HG03135 (cell line): ENCODE measurements at regions not wholly inside any gene's neighbourhood (a gene's known extent, or its start where the extent isn't known, plus 50 kb on each side); places are given as distances from the start of the nearest gene placed in this dataset.

Experiments
- ATAC-seq: cut with Tn5 transposase; IDR thresholded peaks from one replicate; pipeline ENCODE4 v1.9.1; 2021; ENCODE audit warnings: mild to moderate bottlenecking, moderate library complexity; ENCODE audit not compliant: unreplicated experiment

DNA sequence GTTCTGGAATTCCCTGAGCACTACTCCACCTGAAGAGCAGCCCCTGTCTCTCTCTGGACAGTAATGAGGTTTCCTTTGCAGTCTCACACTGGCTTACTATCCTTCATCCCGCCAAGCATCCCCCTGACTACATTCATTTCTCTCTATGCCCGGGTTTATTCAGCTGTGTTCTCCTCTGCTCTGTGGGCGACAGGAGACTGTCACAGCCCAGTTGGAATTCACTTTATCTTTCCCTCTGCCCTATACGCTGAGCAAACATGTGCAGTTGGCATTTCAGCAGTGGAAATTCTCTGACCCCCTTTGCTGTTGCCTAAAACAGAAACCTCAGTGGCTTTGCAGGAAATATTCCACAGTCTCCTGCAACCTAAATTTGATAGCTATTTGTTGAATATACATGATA lies 83.5 kb upstream of the MAX start:
- ATAC-seq = no peak

DNA sequence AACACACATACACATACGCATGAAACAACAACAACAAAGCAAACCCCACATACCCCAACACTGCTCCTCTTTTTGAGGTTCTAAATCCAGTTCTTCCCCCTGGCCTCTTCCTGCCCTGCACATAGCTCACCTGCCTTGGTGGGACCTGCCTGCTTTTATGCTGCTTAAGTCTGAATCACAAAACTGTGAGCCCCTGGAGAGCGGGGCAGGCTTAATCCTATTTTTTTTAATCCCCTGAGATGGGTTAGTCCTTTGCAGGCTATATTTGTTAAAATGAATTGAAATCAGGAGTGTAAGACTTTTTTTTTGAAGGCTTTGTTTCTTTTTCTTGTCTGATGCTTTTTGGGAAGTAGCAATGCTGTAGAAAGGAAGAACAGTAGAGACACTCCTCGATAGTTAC lies 84.6 kb upstream of the MAX start:
- no peak for ATAC-seq

DNA sequence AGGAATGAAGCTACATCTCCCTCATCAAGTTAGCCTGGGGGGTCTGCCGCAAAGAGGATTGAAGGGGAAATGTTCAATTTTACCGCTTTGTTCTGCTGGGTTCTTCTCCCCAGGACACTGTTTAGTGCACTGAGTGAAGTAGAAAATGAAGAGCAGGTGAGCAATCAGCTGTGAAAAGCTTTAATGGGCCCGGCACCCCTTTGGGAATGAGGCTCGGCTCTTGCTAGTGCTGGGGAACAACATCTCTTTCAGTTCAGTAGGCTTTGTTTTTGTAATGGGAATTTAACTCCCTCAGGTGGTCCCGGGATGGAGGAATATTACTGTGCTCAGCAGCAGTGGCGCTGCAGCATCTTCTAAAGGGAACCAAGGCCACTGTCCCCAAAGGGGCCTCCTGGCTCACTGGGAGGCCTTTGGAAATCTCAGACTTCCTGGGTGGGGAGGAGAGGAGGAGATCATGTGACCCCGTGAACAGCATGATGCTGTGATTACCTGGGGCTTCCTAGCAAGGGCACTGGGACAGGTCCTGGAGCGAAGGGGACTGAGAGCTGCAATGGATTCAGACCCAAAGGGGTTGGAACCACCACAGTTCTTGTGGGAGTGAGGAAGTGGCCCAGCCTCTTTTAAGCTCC lies 85.2 kb upstream of the MAX start:
- no peak for ATAC-seq

DNA sequence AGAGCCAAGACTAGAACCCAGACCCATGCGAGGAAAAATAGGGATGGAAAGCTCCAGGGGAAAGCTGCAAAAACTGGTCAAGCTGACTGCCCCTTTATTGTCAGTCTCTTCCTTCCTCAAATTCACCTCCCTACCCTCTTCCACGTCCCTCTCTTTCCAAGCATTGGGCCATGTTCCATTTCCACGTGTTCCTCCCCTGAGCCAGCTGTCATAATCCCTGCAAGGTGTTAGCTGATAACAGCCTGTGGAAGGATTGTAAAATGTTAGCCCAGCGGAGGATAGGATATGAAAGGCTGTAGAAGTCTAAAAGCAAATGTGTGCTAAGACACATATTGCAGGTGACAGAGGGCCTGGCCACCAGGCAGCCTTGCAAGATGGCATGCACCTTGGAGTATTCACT lies 88.0 kb upstream of the MAX start:
- no peak for ATAC-seq

DNA sequence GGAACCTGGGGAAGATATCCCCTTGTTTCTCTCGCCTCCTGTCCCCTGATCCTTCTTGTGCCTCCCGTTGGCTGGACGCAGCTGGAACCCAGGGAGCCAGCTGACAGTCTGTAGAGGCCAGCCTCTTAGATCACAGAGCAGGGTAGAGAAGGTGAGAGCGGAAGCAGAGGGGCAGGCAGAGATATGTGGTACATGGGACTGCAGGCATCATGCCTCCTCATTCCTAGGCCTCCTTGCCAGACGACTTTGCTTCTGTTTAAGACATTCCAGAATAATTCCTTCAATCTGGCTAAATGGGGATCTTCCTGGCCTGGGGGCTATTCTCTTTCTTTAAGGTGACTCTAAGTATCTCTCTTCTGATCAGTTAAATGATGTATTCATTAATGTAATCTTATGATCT lies 89.4 kb upstream of the MAX start:
- ATAC-seq = no peak

DNA sequence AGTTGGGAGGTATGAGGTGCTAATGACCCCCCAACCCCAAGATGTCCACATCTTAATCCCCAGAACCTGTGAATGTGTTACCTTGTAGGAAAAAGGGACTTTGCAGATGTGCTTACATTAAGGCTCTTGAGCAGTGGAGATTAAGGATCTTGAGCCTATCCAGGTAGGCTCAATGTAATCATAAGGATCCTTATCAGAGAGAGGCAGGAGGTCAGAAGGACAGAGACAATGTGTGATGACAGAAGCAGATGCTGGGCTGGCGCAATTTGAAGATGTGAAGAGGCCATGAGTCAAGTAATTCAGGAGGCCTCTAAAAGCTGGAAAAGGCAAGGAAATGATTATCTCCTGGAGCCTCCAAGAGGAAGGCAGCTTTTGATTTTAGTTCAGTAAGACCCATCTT lies 90.4 kb upstream of the MAX start:
- ATAC-seq = no peak

DNA sequence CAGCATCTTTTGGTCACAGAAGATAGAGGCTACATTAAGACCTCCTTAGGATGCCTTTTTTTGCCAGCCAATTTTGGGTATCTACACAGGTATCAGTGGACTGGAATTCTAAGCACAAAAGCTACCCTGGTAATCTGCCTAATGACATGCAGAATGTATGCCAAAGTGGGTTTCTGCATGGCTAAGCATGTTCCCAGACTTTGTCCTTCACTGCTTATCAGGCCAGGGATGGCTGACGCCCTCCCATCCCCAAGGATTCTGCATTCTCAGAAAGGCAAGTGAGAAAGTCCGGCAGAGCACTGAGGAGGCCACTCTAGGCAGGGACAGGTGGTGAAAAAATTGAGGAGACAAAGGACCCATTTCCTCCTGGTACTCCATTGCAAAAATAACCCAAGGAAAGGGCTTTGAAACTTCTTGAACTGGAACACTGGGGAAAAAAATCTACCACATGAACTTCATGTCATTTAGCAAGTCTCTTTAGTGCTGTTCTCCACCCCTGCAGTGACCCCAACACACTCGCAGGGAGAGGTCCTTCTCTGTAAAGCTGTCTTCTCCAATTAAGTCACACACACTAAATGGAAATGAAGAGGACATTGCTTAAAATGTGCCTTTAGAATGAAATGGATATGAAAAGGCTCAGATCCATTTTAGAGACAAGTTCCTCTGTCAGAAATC lies 91.7 kb upstream of the MAX start:
- ATAC-seq = no peak

DNA sequence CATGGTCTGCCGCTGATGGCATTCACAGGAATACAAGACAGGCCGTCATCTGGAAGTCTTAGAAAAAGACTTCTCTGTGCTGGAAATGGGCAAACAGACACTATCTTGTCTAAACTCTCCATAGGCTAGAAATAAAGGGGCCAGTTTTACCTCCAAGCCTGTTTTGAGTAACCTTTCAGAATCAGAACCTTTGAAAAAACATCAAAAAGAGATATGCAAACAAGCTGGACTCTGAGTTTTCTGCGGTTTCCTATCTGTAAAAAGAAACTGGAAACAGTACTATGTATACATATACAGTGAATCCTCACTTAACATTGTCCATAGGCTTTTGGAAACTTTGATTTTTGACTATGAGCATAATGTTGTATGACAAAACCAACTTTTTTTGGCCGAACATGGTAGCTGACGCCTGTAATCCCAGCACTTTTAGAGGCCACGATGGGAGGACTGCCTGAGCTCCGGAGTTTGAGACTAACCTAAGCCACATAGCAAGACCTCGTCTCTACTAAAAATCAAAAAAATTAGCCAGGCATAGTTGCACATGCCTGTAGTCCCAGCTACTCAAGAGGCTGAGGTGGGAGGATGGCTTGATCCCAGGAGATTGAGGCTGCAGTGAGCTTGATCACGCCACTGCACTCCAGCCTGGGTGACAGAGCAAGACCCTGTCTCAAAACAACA lies 92.9 kb upstream of the MAX start:
- peak; percentile 89 for ATAC-seq

DNA sequence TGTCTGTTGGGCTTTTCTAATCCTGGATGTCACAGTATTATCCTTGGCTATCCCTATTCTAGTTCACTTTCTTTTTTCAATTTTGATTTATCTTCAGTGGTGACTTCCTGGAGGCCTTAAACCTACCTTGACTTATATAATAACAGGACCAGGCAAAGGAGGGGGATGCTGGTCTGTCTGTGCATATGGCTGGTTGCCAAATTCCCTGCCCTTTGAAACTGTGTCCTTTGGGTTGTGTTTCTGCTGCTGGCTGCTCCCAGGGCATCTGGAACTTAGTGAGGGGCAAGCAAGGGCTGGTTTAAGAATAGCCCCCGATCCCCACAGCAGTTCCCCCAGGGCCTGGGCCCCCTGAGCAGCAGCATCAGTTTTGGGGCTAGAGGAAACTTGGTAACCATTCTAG lies 96.0 kb upstream of the MAX start:
- no peak for ATAC-seq

DNA sequence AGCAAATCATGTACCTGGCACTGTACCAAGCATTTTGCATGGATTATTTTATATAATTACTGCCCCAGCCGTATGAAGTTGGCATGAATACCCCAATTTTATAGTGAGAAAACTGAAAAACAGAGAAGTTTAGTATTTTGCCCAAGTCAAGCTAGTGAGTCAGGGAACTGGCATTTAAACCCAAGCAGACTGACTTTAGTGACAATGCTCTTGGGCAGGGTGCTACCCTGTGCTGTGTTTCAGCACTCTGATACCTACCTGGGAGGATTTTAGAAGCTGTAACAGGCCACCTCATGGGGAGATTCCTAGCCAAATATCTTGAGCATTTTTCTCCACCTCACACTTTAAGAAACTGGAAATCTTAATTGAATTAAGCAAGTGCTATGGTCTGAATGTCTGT lies 98.1 kb upstream of the MAX start:
- no peak for ATAC-seq

DNA sequence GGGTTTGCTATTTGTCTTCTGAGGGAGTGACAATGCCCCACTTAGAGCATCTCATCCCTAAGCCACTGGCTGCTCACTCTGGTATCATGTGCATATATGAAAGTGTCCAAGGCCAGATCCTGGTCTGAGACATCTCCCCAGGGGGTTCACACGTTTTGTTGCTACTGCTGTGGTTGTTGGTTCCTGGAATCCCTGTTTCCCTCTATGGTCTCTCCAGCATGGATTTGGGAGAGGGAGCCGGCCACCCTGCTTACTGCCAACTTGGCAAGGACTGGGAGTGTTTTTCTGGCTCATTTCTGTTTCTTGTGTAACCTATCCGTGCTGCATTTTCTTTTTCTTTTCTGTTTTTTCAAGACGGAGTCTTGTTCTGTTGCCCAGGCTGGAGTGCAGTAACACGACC lies 101.3 kb upstream of the MAX start:
- ATAC-seq = no peak

DNA sequence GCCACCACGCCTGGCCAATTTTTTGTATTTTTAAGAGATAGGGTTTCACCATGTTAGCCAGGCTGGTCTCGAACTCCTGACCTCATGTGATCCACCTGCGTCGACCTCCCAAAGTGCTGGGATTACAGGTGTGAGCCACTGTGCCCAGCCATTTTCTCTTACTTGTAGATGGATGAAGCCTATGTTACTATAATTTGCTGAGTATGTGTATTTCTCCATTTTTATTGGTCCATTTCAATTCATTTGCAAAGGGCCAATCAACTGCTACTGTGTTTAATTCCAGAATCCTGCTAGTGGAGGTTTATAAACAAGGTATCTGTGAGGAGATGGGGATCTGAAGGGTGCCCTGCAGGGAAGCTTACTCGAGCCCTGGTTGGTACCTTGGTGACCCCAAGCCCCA lies 101.7 kb upstream of the MAX start:
- ATAC-seq = no peak

DNA sequence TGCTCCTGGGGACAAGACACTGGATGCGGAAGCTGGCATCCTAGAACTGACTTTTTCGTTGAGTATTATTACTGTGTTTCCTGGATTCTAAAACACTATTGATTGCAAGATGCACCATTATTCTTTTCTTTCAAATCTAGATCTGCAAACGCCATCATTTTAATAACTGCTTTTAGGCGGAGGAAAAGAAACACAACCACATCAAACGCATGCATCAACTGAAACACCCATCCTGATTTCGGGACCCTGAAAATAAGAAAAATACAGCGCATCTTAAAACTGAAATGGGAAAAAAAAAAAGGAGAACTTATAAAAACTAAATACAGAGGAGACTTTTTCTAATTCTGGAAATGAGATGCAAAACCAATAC lies 103.7 kb upstream of the MAX start:
- ATAC-seq = no peak

DNA sequence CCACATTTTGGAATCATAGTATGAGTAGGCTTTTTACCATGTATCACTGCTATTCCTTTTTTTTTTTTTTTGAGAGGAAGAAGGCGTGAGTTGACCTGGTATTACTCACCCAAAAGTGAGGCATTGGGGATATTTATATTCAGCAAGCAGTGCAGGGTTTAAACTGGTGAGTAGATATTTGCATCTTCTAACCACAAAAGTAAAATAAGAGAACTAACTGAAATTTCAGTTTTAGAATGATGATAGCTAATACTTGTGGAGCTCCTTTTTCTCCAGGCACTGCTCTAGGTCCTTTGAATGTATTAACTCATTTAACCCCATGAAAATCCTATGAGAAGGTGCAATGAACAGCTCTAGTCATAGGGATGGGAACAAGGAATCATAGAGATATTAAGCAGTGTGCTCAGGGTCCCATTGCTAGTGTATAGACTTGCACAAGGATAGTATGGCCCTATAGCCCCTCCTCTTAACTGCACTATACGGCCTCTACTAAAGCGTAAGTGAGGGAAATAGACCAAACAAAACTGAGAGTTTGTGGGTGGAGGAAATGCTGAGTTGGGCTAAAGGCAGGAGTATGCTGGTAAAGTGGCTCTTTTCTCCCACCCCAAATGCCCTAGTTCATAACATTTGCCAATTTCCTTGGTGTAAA lies 104.3 kb upstream of the MAX start:
- peak; percentile 76 for ATAC-seq

DNA sequence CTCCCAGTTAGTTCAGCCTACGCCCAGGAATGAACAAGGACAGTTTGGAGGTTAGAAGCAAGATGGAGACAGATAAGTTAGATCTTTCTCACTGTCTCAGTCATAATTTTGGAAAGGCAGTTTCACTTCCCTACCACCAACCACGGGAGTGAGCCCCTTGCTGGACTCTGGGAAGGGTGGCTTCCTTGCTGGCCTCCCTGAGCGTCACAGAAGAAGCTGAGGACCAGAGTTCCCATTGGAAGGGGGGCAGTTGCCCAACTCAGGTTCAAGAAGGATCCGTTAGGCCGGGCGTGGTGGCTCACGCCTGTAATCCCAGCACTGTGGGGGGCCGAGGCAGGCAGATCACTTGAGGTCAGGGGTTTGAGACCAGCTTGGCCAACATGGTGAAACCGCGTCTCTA lies 106.2 kb upstream of the MAX start:
- no peak for ATAC-seq

DNA sequence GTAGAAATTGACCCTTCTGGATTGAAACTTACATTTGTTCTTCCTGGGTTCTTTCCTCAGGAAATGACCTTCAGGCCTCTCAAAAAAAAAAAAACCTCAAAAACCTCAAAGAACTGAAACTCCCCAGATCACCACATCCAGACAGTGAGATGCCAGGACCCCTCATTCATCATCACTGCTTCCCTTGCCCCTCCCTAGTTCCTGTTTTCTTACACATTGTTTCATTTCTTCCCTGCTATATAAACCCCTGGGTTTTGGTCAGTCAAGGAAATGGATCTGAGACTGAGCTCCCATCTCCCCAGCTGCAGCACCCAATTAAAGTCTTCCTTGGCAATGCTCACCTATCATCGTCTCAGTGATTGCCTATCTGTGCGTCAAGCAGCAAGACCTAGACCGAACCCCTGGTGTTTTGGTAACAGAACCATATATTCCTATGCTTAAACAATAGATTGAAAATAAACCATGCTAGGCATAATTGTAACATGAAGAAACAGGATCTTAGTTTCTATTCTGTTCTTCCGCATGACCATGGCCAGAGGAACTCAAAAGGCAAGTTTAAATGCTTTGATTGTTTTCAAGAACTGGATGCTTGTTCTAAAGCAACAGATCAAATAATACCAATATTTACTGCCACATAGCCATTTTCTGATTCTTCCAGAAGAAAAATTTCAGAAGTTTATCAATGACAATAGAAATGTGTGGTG lies 108.0 kb upstream of the MAX start:
- no peak for ATAC-seq

DNA sequence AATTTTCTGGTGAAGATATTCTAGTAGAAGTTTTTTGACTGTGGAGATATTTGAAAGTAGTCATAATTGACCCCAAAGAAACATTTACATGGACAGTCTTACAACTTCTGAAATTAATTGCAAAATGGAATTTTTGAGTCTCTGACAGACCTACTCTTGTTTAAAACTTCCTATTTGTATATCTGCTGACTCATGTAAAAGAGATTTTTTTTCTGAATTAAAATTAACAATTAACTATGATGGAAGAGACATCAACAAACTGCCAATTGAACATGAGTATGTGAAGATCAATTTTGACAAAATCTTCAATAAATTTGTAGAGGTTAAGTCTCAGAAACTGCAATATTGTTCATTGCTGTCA lies 108.5 kb upstream of the MAX start:
- no peak for ATAC-seq

DNA sequence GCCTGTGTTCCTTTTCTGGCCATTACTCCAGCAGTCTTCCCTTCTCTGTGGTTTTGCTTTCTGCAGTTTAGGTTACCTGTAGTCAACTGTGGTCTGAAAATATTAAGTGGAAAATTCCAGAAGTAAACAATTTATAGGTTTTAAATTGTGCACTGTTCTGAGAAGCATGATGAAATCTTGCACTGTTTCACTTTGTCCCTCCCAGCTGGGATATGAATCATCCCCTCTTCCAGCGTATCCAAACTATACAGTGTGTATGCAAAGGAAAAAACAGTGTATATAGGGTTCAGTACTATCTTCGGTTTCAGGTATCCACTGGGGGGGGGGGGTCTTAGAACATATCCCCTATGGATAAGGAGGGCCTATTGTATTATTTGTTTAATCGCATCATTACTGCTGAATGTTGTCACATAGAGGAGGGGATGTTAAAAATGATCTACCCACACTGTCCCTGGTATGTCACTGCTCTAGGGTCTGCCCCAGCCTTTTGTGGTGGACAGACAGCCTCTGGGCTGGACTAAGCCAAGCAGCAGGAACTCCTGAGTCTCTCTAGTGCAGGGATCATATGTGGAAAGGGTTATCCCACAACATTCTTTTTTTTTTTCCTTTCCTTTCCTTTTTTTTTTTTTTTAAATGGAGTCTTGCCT lies 109.1 kb upstream of the MAX start:
- no peak for ATAC-seq

DNA sequence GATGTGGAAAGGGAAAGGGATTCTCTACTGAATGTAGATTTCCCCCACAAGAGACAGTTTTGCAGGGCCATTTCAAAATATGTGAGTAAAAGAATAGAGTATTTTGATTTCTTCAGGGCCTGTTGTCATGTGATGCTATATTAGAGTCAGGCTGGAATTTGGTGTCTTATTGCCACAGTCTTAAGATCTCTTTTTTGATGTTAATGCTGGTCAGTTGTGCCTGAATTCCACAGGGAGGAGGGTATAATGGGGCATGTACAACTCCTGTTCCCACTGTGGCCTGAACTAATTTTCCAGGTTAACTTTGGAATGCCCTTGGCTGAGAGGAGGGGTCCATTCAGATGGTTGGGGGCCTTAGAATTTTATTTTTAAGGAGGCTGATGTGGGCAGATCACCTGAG lies 111.0 kb upstream of the MAX start:
- ATAC-seq = no peak

DNA sequence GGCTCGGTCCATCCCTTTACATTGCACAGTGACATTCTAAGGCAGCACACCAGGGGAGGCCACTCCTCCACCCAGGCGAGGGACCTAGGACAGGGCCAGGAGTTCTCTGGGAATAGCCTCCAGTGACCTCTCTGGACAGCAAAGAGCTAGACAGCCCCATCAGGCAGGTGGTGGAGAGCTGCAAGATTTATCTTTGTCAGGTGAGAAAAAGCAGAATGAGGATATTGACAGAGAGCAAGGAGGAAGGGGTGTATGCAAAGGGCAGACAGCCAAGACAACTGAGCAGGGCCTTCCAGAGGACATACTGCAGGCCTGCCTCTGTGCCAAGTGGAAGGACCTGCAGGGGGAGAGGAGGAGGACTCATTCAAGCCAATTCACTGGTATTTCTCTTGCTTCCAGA lies 112.4 kb upstream of the MAX start:
- ATAC-seq = no peak

DNA sequence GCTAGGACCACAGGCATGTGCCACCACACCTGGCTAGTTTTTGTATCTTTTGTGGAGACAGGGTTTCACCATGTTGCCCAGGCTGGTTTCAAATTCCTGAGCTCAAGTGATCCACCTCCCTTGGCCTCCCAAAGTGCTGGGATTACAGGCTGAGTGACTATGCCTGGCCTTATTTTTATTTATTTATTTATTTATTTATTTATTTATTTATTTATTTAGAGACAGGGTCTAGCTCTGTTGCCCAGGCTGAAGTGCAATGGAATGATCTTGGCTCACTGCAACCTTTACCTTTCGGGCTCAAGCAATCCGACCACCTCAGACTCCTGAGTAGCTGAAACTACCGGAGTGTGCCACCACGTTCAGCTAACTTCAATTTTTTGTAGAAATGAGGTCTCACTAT lies 117.0 kb upstream of the MAX start:
- ATAC-seq = no peak
